ENCODE measurements at regions not wholly inside any gene's neighbourhood (a gene's known extent, or its start where the extent isn't known, plus 50 kb on each side); places are given as distances from the start of the nearest gene placed in this dataset.

DNA sequence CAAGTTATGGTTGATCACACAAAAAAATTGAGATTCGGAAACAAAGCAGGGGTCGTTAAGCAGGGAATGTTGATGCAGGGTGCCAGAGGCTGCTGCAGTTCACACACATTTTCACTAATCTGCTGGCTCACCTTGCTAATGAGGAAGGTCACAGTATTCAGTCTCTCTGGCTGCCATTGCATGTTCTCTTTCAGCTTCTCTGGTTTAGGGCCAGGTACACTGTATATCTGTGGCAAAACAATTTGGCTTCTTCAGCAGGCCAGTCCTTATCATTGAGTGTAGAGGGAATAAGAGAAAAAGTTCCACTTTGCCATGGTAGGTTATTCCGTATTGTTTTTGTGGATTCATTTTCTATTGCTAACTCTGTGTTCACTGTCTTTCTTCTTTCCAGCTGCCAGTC, 283.7 kb upstream of the ANO3 start:
- TF ChIP-seq EZH2 (IDR thresholded peaks at IDR 0.05; ENCODE audit: borderline replicate concordance, low read depth, low read length, poor library complexity, severe bottlenecking): no peak
- TF ChIP-seq, protein P1, sequence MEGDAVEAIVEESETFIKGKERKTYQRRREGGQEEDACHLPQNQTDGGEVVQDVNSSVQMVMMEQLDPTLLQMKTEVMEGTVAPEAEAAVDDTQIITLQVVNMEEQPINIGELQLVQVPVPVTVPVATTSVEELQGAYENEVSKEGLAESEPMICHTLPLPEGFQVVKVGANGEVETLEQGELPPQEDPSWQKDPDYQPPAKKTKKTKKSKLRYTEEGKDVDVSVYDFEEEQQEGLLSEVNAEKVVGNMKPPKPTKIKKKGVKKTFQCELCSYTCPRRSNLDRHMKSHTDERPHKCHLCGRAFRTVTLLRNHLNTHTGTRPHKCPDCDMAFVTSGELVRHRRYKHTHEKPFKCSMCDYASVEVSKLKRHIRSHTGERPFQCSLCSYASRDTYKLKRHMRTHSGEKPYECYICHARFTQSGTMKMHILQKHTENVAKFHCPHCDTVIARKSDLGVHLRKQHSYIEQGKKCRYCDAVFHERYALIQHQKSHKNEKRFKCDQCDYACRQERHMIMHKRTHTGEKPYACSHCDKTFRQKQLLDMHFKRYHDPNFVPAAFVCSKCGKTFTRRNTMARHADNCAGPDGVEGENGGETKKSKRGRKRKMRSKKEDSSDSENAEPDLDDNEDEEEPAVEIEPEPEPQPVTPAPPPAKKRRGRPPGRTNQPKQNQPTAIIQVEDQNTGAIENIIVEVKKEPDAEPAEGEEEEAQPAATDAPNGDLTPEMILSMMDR (conservative IDR thresholded peaks at IDR 0.05; ENCODE audit: low read depth, low read length): no peak
